22Rv1 (cell line): ENCODE measurements at regions not wholly inside any gene's neighbourhood (a gene's known extent, or its start where the extent isn't known, plus 50 kb on each side); places are given as distances from the start of the nearest gene placed in this dataset.

Experiments used
- CTCF ChIP-seq: fragments of 450-650 bp; IDR thresholded peaks from 2 replicates; pipeline ENCODE4 v1.5.1; 2017; ENCODE audit warnings: mild to moderate bottlenecking
- ZFX ChIP-seq: fragments of 450-650 bp; IDR thresholded peaks from 2 replicates; pipeline ENCODE4 v1.6.1; 2017; ENCODE audit warnings: antibody characterized with exemption, borderline replicate concordance

DNA sequence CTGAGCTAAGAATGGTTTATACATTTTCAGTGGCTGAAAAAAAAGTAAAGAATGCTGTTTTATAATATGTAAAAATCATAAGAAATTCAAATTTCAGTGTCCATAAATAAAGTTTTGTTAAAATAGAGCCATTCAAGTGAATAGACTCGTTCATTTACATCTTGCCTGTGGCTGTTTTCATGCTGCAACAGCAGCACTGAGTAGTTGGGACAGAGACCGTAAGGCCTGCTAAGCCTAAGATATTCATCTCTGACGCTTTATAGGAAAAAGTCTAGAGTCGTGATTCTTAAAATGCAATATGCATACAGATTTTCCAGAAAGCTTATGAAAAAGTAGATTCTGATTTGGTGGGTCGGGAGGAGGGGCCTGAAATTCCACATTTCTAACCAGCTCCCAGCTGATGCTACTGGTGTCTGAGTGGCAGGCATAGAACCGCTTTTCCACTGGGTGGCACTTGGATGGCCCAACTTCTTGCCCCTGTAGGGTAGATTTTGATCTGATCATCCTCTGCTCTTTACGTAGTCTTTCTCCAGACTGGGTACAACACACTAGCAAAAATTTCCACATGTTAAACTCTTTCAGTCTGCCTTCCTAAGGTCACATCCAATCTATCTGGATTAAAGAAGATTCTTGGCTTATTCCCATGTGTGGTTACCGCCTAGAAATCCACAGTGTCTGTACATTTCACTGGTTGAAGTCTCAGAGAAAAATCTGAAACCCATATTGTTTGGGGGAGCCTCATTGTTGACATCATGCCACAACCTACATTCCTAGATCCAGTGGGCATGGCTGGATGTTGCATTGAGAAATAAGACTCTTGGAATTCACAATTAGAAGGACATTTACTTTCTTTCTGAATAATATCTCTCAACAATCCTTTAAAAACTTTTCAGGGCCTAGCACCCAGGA lies 151.2 kb downstream of the C12orf75 start:
- TF ChIP-seq CTCF (no peak), ZFX (no peak)
